ENCODE measurements at regions not wholly inside any gene's neighbourhood (a gene's known extent, or its start where the extent isn't known, plus 50 kb on each side); places are given as distances from the start of the nearest gene placed in this dataset.

DNA sequence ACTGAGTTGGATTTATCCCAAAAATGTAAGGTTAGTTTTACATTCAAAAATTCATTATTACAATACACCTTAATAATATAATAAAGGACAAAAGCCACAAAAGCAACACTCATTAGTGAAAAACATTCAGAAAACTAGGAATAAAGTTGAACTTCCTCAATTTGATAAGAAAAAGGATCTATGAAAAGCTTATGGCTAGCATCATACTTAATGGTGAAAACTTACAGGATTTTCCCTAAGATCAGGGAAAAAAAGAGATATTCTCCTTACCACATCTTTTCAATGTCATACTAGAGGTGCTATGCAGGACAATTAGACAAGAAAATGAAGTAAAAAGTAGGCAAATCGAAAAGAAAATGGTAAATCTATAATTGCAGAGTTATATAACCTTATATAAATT, 279.9 kb downstream of the CGGBP1 start:
- no peak overlapping the region for H3K4me3 ChIP-seq (ENCODE audit: low read depth, low read length)
- TF ChIP-seq, protein P1, sequence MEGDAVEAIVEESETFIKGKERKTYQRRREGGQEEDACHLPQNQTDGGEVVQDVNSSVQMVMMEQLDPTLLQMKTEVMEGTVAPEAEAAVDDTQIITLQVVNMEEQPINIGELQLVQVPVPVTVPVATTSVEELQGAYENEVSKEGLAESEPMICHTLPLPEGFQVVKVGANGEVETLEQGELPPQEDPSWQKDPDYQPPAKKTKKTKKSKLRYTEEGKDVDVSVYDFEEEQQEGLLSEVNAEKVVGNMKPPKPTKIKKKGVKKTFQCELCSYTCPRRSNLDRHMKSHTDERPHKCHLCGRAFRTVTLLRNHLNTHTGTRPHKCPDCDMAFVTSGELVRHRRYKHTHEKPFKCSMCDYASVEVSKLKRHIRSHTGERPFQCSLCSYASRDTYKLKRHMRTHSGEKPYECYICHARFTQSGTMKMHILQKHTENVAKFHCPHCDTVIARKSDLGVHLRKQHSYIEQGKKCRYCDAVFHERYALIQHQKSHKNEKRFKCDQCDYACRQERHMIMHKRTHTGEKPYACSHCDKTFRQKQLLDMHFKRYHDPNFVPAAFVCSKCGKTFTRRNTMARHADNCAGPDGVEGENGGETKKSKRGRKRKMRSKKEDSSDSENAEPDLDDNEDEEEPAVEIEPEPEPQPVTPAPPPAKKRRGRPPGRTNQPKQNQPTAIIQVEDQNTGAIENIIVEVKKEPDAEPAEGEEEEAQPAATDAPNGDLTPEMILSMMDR (IDR thresholded peaks at IDR 0.05; ENCODE audit: low read depth, low read length), result no peak
- no peak for DNase-seq (ENCODE audit: low read depth, low spot score)
- in situ Hi-C loops (cut with HindIII; ENCODE audit: low sequenced_read_pairs), result no loop called here

GRCh38 chr3:87771337-87772192, 287.2 kb downstream of the CGGBP1 start:
- TF ChIP-seq, protein P1 (IDR thresholded peaks at IDR 0.05; ENCODE audit: low read depth, low read length), result peak; percentile 58
- in situ Hi-C loops (cut with HindIII; ENCODE audit: low sequenced_read_pairs), result no loop called here
- H3K4me3 ChIP-seq (ENCODE audit: low read depth, low read length), result no peak overlapping the region
- DNase-seq (ENCODE audit: low read depth, low spot score), result no peak

GRCh38 chr3:87766721-87767120, 292.1 kb downstream of the CGGBP1 start:
- H3K4me3 ChIP-seq (ENCODE audit: low read depth, low read length), result no peak overlapping the region
- DNase-seq (ENCODE audit: low read depth, low spot score), result no peak
- in situ Hi-C loops (cut with HindIII; ENCODE audit: low sequenced_read_pairs), result no loop called here
- TF ChIP-seq, protein P1 (IDR thresholded peaks at IDR 0.05; ENCODE audit: low read depth, low read length), result no peak

DNA sequence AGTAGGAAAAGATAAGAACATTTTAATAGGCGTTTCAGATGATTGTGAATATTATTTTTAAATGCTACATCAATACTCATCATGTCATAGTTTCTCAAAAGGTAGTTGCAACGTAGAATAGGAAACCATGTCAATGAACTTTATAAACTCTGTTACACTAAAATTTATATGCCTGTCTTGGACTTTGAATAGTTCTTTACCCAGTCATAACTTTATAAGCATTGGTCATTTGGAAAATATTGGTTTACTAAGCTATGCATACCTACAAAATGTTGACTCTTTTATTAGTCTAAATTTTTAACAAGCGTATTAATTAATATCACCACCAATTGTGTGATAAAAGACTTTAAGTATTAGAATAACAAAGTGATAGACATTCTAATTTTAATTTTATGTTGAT, 293.5 kb downstream of the CGGBP1 start:
- TF ChIP-seq, protein P1 (IDR thresholded peaks at IDR 0.05; ENCODE audit: low read depth, low read length), result no peak
- H3K4me3 ChIP-seq (ENCODE audit: low read depth, low read length), result no peak overlapping the region
- in situ Hi-C loops (cut with HindIII; ENCODE audit: low sequenced_read_pairs), result no loop called here
- no peak for DNase-seq (ENCODE audit: low read depth, low spot score)

- no peak for DNase-seq (ENCODE audit: low read depth, low spot score)
- TF ChIP-seq, protein P1 (IDR thresholded peaks at IDR 0.05; ENCODE audit: low read depth, low read length), result no peak
- in situ Hi-C loops (cut with HindIII; ENCODE audit: low sequenced_read_pairs), result no loop called here
- no peak overlapping the region for H3K4me3 ChIP-seq (ENCODE audit: low read depth, low read length)
These were observed 297.0 kb downstream of the CGGBP1 start for GRCh38 chr3:87761795-87762194.

DNA sequence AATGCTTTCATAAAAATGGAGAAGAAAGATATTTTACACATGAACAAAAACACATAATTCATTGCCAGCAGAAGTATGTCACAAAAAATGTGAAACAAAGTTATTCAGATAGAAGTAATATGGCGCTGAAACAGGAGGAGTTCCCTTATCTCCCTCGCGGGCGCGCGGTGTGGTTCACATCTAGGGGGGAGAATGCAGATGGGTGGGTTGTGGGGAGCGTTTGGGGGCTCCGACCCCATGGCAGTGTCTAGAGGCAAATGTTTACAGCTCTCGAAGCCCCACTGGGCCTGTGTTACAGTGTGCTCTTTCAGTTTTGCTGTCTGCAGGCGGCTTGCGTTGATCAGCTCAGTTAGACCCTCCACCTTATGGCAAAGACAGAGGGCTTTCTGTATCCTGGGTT, 297.5 kb downstream of the CGGBP1 start:
- TF ChIP-seq, protein P1 (IDR thresholded peaks at IDR 0.05; ENCODE audit: low read depth, low read length), result no peak
- H3K4me3 ChIP-seq (ENCODE audit: low read depth, low read length), result no peak overlapping the region
- DNase-seq (ENCODE audit: low read depth, low spot score), result no peak
- in situ Hi-C loops (cut with HindIII; ENCODE audit: low sequenced_read_pairs), result no loop called here

Data from astrocyte of the spinal cord (primary cell).